OCI-LY1 (cell line): ENCODE measurements at regions not wholly inside any gene's neighbourhood (a gene's known extent, or its start where the extent isn't known, plus 50 kb on each side); places are given as distances from the start of the nearest gene placed in this dataset.

Experiments
- H2AFZ ChIP-seq: fragments of 200-600 bp; sonication (generic), shearing (Covaris generic); 2 replicates; pipeline ENCODE4 v1.6.0; 2014; ENCODE audit warnings: antibody characterized with exemption, mild to moderate bottlenecking, low read length
- H3F3A ChIP-seq: fragments of 200-600 bp; sonication (generic), shearing (Covaris generic); 2 replicates; pipeline ENCODE4 v1.6.0; 2014; ENCODE audit warnings: mild to moderate bottlenecking, antibody characterized with exemption, low read length, moderate library complexity; ENCODE audit not compliant: insufficient read depth
- H3K27ac ChIP-seq: fragments of 200-600 bp; sonication (generic); 2 replicates; pipeline ENCODE4 v1.5.1; 2014; ENCODE audit warnings: low read length, mixed run types, mild to moderate bottlenecking, low read depth; ENCODE audit not compliant: poor library complexity, severe bottlenecking
- H3K27me3 ChIP-seq: fragments of 200-600 bp; sonication (generic); 2 replicates; pipeline ENCODE4 v1.6.0; 2014; ENCODE audit warnings: antibody characterized with exemption, mild to moderate bottlenecking, low read length, moderate library complexity; ENCODE audit not compliant: insufficient read depth
- H3K36me3 ChIP-seq: fragments of 200-600 bp; sonication (generic); 2 replicates; pipeline ENCODE4 v1.6.1; 2014; ENCODE audit warnings: mild to moderate bottlenecking, antibody characterized with exemption, low read length, moderate library complexity, mixed read lengths; ENCODE audit not compliant: insufficient read depth
- H3K4me1 ChIP-seq: fragments of 200-600 bp; sonication (generic); 2 replicates; pipeline ENCODE4 v1.5.1; 2014; ENCODE audit warnings: mild to moderate bottlenecking, low read length, moderate library complexity; ENCODE audit not compliant: insufficient read depth, severe bottlenecking
- H3K4me2 ChIP-seq: fragments of 200-600 bp; sonication (generic), shearing (Covaris generic); 2 replicates; pipeline ENCODE4 v1.6.1; 2014; ENCODE audit warnings: low read length
- H3K4me3 ChIP-seq: fragments of 200-600 bp; sonication (generic); 2 replicates; pipeline ENCODE4 v1.5.1; 2014; ENCODE audit warnings: low read length, low read depth, mild to moderate bottlenecking, mixed read lengths; ENCODE audit not compliant: poor library complexity, severe bottlenecking
- H3K79me2 ChIP-seq: fragments of 200-600 bp; shearing (Covaris generic); 2 replicates; pipeline ENCODE4 v1.6.1; 2016; ENCODE audit warnings: mixed run types, low read length, mixed read lengths; ENCODE audit not compliant: insufficient read depth
- H3K9ac ChIP-seq: fragments of 200-600 bp; sonication (generic), shearing (Covaris generic); 2 replicates; pipeline ENCODE4 v1.6.1; 2014; ENCODE audit warnings: mild to moderate bottlenecking, low read length, mixed read lengths
- H3K9me2 ChIP-seq: fragments of 200-600 bp; sonication (generic), shearing (Covaris generic); 2 replicates; pipeline ENCODE4 v1.6.1; 2014; ENCODE audit warnings: low read depth, mild to moderate bottlenecking, low read length, mixed read lengths
- H3K9me3 ChIP-seq: fragments of 200-600 bp; shearing (Covaris generic); 2 replicates; pipeline ENCODE4 v1.6.1; 2014; ENCODE audit warnings: low read length, mixed read lengths
- H4K20me1 ChIP-seq: fragments of 200-600 bp; sonication (generic), shearing (Covaris generic); 2 replicates; pipeline ENCODE4 v1.6.0; 2016; ENCODE audit warnings: mild to moderate bottlenecking, low read length; ENCODE audit not compliant: insufficient read depth
- CTCF ChIP-seq: fragments of 200-600 bp; sonication (generic), shearing (Covaris generic); IDR thresholded peaks from 2 replicates; pipeline ENCODE4 v1.5.1; 2017; ENCODE audit warnings: mild to moderate bottlenecking, antibody characterized with exemption, low read length, moderate library complexity, mixed read lengths
- EZH2 ChIP-seq: fragments of 200-600 bp; sonication (generic), shearing (Covaris generic); IDR thresholded peaks from 2 replicates; pipeline ENCODE4 v1.8.0; 2017; ENCODE audit warnings: borderline replicate concordance, mixed run types, mild to moderate bottlenecking, antibody characterized with exemption, low read length, moderate library complexity, mixed read lengths

GRCh38 chr22:49271831-49272230, 555.8 kb downstream of the BRD1 start:
- H3K27me3 ChIP-seq = 0 out of 2 replicates have a peak, but pooled peaks cover 4% of the 10 kb centered on the region

GRCh38 chr22:49271369-49271727, 556.3 kb downstream of the BRD1 start:
- Histone ChIP-seq H3K9ac (no peak overlapping the region), H2AFZ (no peak overlapping the region), H3K9me2 (no peaks in the 10 kb centered on the region), H3K4me2 (no peak overlapping the region), H4K20me1 (no peaks in the 10 kb centered on the region), H3K36me3 (no peaks in the 10 kb centered on the region), H3K79me2 (no peaks in the 10 kb centered on the region), H3K4me1 (no peaks in the 10 kb centered on the region), H3K27ac (no peak overlapping the region), H3K9me3 (no peaks in the 10 kb centered on the region), H3F3A (no peaks in the 10 kb centered on the region), H3K4me3 (no peak overlapping the region), H3K27me3 (0 out of 2 replicates have a peak, but pooled peaks cover 4% of the 10 kb centered on the region)
- TF ChIP-seq EZH2 (no peak), CTCF (no peak)

More at GRCh38 chr22:49271831-49272230, 555.8 kb downstream of the BRD1 start:
- no peak overlapping the region for H3K9ac ChIP-seq
- no peak for TF ChIP-seq CTCF
- no peak for TF ChIP-seq EZH2
- no peak overlapping the region for H2AFZ ChIP-seq
- no peaks in the 10 kb centered on the region for H3F3A ChIP-seq
- H3K9me3 ChIP-seq = no peaks in the 10 kb centered on the region
- no peak overlapping the region for H3K27ac ChIP-seq
- no peaks in the 10 kb centered on the region for H3K79me2 ChIP-seq
- H3K4me2 ChIP-seq = no peak overlapping the region
- H3K4me1 ChIP-seq = no peaks in the 10 kb centered on the region
- H3K9me2 ChIP-seq = no peaks in the 10 kb centered on the region
- H3K36me3 ChIP-seq = no peaks in the 10 kb centered on the region
- H3K4me3 ChIP-seq = no peak overlapping the region
- H4K20me1 ChIP-seq = no peaks in the 10 kb centered on the region

- Histone ChIP-seq H2AFZ (no peak overlapping the region), H3K4me1 (no peaks in the 10 kb centered on the region), H3K79me2 (no peaks in the 10 kb centered on the region), H3K9me3 (no peaks in the 10 kb centered on the region), H3K4me3 (no peak overlapping the region), H3K4me2 (no peak overlapping the region), H3K27ac (no peak overlapping the region), H3K9ac (no peak overlapping the region), H3F3A (no peaks in the 10 kb centered on the region), H4K20me1 (no peaks in the 10 kb centered on the region), H3K36me3 (no peaks in the 10 kb centered on the region), H3K27me3 (0 out of 2 replicates have a peak, but pooled peaks cover 4% of the 10 kb centered on the region), H3K9me2 (no peaks in the 10 kb centered on the region)
- TF ChIP-seq CTCF = no peak
- no peak for TF ChIP-seq EZH2
Measured at GRCh38 chr22:49270595-49271368, 556.9 kb downstream of the BRD1 start.
